ENCODE measurements at regions not wholly inside any gene's neighbourhood (a gene's known extent, or its start where the extent isn't known, plus 50 kb on each side); places are given as distances from the start of the nearest gene placed in this dataset.
"Not testable (repeated sequence)": the region's sequence is repeated elsewhere in the genome, so short reads cannot be mapped to it uniquely, and the experiment has no call there.

DNA sequence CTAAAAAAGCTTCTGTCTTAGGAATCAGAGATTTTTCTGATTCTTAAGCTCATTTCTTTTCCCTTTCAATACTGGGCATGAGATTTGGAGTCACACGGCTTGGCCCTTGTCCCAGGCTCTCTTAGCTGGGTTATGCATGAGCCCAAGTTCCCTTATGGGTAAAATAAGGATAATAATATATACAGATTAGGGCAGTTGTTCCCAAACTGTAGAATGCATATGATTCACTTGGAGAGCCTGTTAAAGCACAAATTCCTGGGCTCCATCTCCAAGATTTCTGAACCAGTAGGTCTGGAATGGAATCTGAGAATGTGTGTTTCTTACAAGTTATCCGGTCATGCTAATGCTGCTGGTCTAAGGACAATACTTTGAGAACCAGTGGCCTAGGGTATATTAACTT, 154.0 kb downstream of the REEP3 start:
- no peak for DNase-seq

- DNase-seq = no peak
Measured at GRCh38 chr10:63677001-63677400, 155.8 kb downstream of the REEP3 start.

- not testable (repeated sequence) for DNase-seq
Measured at GRCh38 chr10:63680545-63680944, 159.3 kb downstream of the REEP3 start.

DNA sequence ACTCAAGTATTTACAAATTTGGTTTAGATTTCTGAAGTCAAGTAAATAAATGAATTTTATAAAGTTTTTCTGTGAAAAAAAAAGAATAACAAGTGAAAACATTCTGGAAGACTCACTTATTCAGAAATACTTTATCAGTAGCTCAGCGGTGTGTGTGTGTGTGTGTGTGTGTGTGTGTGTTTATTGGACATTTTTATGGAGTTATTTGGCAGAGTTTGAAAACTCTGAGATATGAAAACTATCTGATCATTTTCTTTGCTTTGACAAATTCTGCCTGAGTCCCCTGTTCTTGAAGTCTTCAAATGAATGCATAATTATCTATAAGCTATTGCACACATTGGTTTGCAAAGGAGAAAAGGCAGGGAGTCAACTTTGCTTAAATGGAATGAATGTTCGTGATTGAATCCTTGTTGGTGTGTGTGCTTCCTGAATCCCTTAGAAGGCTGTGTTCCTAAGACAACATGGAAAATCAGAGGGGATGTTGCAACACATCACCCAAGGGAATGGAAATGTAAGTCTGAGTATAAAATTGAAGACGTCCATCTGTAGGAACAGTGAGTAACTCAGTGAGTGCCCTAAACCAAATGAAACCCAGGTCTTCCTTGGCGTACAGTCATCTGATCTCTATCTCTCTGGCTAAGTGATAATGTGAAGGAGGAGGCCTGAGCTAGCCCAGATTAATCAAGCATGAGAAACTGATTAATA, 160.9 kb downstream of the REEP3 start:
- DNase-seq = no peak

DNA sequence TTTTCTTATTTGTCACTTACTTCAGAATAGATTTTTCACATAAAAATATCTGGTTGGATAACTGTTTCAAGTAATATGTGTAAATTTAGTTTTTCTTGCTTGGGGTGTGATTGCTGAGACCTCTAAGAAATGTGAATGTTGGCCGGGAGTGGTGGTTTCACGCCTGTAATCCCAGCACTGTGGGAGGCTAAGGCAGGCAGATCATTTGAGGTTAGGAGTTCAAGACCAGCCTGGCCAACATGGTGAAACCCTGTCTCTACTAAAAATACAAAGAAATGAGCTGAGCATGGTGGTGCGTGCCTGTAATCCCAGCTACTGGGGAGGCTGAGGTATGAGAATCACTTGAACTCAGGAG, 161.5 kb downstream of the REEP3 start:
- not testable (repeated sequence) for DNase-seq

DNA sequence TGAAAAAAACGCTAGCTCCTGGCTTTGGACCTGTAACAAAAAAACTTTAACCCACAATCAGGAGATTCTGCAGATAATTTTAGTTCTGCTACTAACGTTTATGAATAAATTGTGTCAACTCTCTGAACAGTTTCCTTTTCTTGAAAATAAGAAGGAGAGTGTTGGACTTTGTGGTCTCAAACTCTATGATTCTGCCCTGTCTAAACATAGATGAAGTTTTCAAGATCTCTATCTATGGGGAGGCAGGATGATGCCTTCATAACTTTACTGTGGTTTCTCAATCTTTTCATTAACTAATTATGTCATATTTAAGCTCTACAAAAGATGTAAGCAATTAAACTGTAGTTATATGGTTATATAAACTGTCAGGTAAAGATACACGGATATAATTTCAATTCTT, 162.0 kb downstream of the REEP3 start:
- no peak for DNase-seq

DNA sequence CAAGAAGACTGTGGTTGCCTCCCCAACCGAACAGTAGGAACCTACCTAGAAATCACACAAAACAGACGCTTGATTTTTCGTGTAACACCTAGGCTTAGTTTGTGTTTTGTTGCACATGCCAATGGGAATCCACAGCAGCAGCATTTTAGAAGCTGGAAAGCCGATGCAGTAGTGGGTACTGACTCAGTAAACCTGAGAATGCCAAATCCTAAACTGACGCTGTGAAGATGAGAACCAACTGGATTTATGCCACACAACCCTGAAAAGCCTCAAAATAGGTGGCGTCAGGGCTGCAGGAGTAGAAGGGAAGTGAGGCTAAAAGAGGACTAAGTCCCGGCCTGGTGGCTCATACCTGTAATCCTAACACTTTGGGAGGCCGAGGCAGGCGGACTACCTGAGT, 162.5 kb downstream of the REEP3 start:
- no peak for DNase-seq

DNA sequence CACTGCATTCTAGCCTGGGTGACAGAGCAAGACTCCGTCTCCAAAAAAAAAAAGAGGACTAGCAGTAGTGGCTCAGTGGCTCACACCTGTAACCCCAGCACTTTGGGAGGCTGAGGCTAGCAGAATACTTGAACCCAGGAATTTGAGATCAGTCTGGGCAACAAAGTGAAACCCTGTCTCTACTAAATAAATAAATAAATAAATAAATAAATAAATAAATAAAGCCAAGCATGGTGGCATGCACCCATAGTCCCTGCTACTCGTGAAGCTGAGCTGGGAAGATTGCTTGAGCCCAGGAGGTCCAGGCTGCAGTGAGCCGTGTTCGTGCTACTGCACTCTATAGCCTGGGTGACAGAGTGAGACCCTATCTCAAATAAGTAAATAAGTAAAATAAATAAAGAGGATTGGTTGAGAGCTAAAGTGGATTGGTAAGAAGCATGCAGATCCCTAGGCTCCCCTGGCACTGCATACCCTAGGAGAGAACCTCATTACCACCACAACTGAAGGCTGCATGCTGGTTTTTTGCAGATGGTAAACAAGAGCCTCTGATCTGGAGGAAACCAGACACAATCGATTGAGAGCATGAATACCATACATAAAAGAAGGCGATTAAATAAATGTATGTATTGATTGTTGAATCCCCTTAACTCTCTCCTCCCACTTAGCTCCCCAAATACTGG, 163.2 kb downstream of the REEP3 start:
- DNase-seq = no peak

DNA sequence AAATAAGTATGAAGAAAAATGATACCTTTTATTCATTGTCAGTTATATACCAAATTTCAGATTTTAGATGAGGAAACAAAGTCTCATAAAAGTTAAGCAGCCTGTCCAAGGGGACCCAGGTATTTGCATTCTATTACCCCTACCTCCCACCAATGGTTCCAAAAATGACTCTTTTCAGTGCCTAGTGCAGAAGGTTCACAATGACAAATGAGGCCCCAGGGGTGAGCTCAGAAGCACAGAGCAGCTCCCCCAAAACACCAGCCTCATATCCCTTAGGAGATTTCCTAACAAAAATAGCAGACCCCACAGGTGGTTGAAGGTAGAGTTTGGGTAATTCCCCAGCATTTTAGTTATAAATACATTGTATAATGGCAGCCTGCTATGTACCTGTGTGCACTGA, 168.6 kb downstream of the REEP3 start:
- DNase-seq = no peak

DNA sequence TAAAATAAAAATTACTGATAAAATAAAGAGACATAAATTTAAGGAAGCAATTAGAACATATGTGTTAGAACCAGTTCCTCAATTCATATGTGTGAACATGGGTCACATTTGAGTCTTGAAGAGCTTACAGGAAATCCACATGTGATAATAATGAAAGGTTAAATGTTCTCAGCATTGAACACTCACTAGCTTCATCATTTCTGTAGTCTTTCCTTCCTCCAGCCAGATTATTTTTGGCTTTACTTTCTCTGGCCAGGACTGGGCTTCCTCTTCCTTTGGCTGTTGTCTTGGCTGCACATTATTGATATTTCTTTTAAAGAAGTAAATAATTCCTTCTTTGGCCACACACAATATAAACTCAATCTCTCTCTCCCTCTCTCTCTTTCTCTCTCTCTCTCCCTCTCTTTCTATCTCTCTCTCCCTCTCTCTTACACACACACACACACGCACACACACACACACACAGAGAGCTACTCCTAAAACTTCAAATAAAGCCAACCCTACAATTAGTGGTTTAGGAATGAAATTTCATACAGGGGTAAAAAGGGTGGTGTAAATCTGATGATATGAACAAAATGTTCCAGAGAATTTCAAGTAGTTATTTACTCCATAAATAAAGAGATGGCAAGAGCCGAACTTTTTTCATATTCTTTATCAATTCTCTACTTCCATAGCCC, 171.2 kb downstream of the REEP3 start:
- DNase-seq = no peak

DNA sequence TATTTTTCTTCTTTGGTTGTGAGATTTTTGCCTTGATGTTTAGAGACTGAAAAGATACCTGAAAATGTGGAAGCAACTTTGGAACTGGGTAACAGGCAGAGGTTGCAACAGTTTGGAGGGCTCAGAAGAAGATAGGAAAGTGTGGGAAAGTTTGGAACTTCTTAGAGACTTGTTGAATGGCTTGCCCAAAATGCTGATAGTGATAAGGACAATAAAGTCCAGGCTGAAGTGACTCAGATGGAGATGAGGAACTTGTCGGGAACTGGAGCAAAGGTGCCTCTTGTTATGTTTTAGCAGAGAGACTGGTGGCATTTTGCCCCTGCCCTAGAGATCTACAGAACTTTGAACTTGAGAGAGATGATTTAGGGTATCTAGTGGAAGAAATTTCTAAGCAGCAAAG, 171.8 kb downstream of the REEP3 start:
- DNase-seq = not testable (repeated sequence)

DNA sequence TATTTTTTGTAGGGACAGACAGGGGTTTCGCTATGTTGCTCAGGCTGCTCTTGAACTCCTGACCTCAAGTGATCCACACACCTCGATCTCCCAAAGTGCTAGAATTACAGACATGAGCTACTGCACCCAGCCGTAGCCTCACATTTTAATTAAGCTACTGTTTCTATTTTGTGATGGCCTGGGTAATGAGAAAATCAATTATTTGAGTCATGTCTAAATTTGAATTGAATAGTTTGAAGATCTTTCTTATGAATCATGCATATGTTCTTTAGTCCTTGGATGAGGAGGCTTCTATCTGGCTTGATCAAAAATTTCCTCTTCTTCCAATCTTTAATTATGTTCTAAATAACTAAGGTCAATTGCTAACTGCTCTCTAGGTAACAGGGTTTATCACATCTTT, 175.0 kb downstream of the REEP3 start:
- DNase-seq = no peak

GRCh38 chr10:63697956-63698786, 177.0 kb downstream of the REEP3 start:
- DNase-seq = no peak

DNA sequence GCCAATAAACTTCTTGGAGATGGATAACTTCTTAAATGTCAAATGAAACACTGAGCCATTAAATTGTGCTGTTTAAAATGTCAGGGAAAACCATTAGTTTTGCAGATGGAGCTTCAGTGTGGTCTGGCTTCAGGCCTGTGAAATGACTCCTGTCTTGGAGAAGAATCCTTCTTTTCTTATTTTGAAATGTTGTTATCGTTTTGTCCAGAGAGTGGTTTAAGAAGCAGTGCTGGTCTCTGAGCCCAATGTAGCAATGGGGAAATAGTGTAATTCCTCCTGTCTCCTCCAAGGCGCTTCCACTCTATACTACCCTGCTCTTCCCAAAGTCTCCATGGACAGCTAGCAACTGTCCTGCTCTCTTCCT, 177.6 kb downstream of the REEP3 start:
- no peak for DNase-seq

- no peak for DNase-seq
Measured at GRCh38 chr10:63699785-63700613, 178.8 kb downstream of the REEP3 start.

DNA sequence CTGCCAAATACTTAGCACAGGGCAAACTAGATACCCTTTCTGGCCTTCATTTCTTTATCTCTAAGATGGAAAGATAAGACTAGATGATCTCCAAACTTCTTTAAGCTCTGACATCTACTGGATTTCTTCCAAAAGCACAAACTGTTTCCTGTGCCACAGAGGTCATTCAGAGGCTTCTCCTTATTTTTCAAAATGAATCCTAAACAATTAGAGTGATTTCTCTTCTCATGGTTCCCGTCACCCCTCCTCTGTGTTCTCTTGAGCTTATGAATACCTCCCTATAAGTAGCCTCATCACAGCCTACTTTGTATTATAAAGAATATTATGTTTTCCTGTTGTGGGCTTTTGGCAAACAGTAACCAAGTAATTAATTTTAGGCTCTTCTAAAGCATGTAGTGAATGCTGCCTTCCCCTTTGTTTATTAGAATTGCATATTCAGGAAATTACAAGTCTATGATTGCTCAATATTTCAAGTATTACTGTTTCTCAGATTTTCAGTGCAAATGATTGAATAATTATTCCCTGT, 179.5 kb downstream of the REEP3 start:
- DNase-seq = no peak

- no peak for DNase-seq
Measured at GRCh38 chr10:63702092-63702491, 180.9 kb downstream of the REEP3 start.

GRCh38 chr10:63703113-63703670, 182.0 kb downstream of the REEP3 start:
- DNase-seq = no peak

- DNase-seq = no peak
Measured at GRCh38 chr10:63703740-63704345, 182.6 kb downstream of the REEP3 start.

DNA sequence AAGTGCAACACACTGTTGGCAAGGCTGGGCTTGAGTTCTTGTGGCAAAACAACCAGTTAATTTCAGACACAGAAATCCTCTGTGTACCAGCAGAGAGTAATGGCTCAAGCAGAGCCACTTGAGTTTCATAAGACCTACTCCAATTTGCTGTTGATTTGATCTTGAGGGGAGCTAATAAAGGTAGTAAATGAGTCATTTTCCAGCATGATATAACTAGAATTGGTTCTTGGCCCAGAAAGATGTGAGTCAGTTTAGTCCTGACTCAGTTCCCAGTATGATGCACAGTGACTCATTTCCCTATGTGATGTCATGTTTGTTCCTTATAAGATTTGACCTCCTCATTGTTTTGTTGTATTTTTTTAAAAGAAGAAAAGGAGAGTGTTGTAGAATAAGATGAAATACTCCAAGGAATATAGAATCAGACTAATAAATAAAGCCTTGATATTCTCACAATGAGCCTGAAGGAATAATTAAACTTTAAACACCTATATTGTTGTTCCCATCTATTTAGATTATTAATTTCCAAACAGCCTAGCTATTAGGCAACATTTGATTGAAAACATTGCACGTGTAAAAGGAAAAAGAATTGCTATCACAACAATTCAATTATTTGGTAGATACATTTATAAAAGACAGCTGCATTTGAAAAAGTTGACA, 186.2 kb downstream of the REEP3 start:
- DNase-seq = no peak

- no peak for DNase-seq
Measured at GRCh38 chr10:63708421-63708820, 187.2 kb downstream of the REEP3 start.

All from stimulated activated CD4-positive, alpha-beta T cell treated with anti-CD3 and anti-CD28 coated beads, Interleukin-12 subunit alpha, Interleukin-12 subunit beta, amount 100 ng/mL, for 4 hours (primary cell).